ENCODE measurements at regions not wholly inside any gene's neighbourhood (a gene's known extent, or its start where the extent isn't known, plus 50 kb on each side); places are given as distances from the start of the nearest gene placed in this dataset.

DNA sequence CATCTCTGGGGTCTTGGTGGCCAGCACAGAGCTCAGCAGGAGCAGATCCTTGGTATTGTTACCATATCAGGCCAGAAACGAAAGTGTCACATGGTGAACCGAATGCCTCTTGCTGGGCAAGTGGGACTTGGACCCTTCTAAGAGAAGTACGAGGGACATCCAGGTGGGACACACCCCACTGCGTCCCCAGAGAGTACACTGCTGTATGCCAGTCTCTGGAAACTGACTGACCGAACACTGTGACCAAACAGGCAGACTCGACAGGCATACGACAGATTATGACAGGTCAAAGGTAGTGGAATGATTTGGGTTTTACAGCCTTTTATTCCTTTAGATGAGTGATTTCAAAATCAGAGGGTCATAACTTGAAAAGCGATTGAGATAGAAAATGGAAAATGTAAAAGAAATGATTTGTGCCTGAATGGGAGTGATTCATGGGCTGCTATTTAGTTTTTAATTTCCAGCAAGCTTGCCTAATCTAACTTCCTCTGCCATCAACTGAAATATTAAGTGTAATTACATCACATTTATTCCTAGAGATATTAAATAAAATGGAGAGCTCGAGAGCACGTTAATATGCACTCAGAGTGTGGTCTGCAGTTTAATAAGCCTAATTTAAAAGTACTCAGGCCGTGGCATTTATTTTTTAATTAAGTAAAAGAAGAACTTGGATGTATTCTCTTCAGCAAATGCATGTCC lies 63.4 kb upstream of the CTXND1 start:
- TF ChIP-seq ZBTB7A (IDR thresholded peaks at IDR 0.05; ENCODE audit: low read depth) (no peak), CREB1 (IDR thresholded peaks at IDR 0.05; ENCODE audit: low read depth) (no peak)
